Naive thymus-derived CD4-positive, alpha-beta T cell (primary cell): ENCODE measurements at regions not wholly inside any gene's neighbourhood (a gene's known extent, or its start where the extent isn't known, plus 50 kb on each side); places are given as distances from the start of the nearest gene placed in this dataset.
"Not testable (repeated sequence)": the region's sequence is repeated elsewhere in the genome, so short reads cannot be mapped to it uniquely, and the experiment has no call there.

Experiments
- ATAC-seq: fragments of 150-1000 bp; cut with Tn5 transposase; 2 replicates; pipeline ENCODE4 v1.10.0; 2021; ENCODE audit warnings: mild to moderate bottlenecking, moderate library complexity
- CTCF ChIA-PET: fragments of 350-600 bp; sonication (Branson Sonifier 250); formaldehyde crosslinking; loops from one replicate; lab custom pipeline; 2021; ENCODE audit warnings: antibody characterized with exemption; lab: Charles Lee
- POLR2A ChIA-PET: fragments of 350-600 bp; sonication (Branson Sonifier 250); formaldehyde crosslinking; loops from one replicate; lab custom pipeline; 2021; ENCODE audit warnings: antibody characterized with exemption, inconsistent platforms; lab: Charles Lee
- DNase-seq, 9 donors: peaks; one replicate each; pipeline versions ENCODE4 v3.0.0 to v3.0.0-alpha.2; 2020 to 2022; ENCODE audit warnings: mixed read lengths in 1 of 9
- H3K27ac ChIP-seq: one replicate; pipeline ENCODE4 v1.7.0; 2013; ENCODE audit warnings: mild to moderate bottlenecking, low read depth, low read length, moderate library complexity
- H3K27me3 ChIP-seq, 2 donors: one replicate each; pipeline ENCODE4 v1.7.0; 2013; ENCODE audit warnings: low read length in 2 of 2, mild to moderate bottlenecking in 2 of 2, moderate library complexity in 2 of 2; ENCODE audit not compliant: control insufficient read depth in 2 of 2, insufficient read depth in 2 of 2
- H3K36me3 ChIP-seq, 3 experiments: 1 replicate in 2 of 3; 2 replicates in 1 of 3; pipeline ENCODE4 v1.7.0; 2013; ENCODE audit warnings: low read length in 3 of 3, mild to moderate bottlenecking in 3 of 3, moderate library complexity in 1 of 3; ENCODE audit not compliant: insufficient read depth in 3 of 3, control insufficient read depth in 2 of 3
- H3K4me1 ChIP-seq, 2 donors: one replicate each; pipeline ENCODE4 v1.7.0; 2013; ENCODE audit warnings: low read length in 2 of 2, mild to moderate bottlenecking in 2 of 2, moderate library complexity in 1 of 2; ENCODE audit not compliant: control insufficient read depth in 2 of 2, insufficient read depth in 2 of 2
- H3K4me3 ChIP-seq: 2 replicates; pipeline ENCODE4 v1.7.0; 2013; ENCODE audit warnings: mild to moderate bottlenecking, low read length
- H3K9me3 ChIP-seq, 3 experiments: 1 replicate in 2 of 3; 2 replicates in 1 of 3; pipeline ENCODE4 v1.7.0; 2013; ENCODE audit warnings: low read length in 3 of 3; ENCODE audit not compliant: control insufficient read depth in 2 of 3
- H3K27ac Mint-ChIP-seq, 9 donors: one replicate each; pipeline ENCODE4 v1.8.0; 2020 to 2022; ENCODE audit warnings: mixed read lengths in 9 of 9, mild to moderate bottlenecking in 8 of 9, moderate library complexity in 5 of 9, inconsistent platforms in 2 of 9
- H3K27me3 Mint-ChIP-seq, 5 donors: one replicate each; pipeline ENCODE4 v1.8.0; 2021 to 2022; ENCODE audit warnings: mixed read lengths in 5 of 5, mild to moderate bottlenecking in 1 of 5
- H3K36me3 Mint-ChIP-seq, 5 donors: one replicate each; pipeline ENCODE4 v1.8.0; 2020 to 2022; ENCODE audit warnings: mixed read lengths in 5 of 5, mild to moderate bottlenecking in 3 of 5, inconsistent platforms in 1 of 5
- H3K4me1 Mint-ChIP-seq, 7 donors: one replicate each; pipeline ENCODE4 v1.8.0; 2020 to 2022; ENCODE audit warnings: mixed read lengths in 7 of 7, mild to moderate bottlenecking in 3 of 7, inconsistent platforms in 1 of 7
- H3K4me3 Mint-ChIP-seq, 10 donors: one replicate each; pipeline ENCODE4 v1.8.0; 2020 to 2022; ENCODE audit warnings: mild to moderate bottlenecking in 10 of 10, mixed read lengths in 10 of 10, moderate library complexity in 6 of 10, inconsistent platforms in 2 of 10
- H3K9me3 Mint-ChIP-seq, 11 donors: one replicate each; pipeline ENCODE4 v1.8.0; 2020 to 2022; ENCODE audit warnings: mixed read lengths in 11 of 11, mild to moderate bottlenecking in 4 of 11, inconsistent platforms in 1 of 11, moderate library complexity in 1 of 11
- intact Hi-C, 2 donors: fragments of 100-400 bp; cut with micrococcal nuclease; formaldehyde crosslinking; loops; one replicate each; pipeline ENCODE4 v1.15.1; 2023

- H3K4me3 Mint-ChIP-seq, intact Hi-C loops, H3K9me3 Mint-ChIP-seq, DNase-seq, H3K27me3 Mint-ChIP-seq, H3K4me1 Mint-ChIP-seq, H3K27me3 ChIP-seq, H3K36me3 ChIP-seq, POLR2A ChIA-PET, H3K27ac ChIP-seq, H3K36me3 Mint-ChIP-seq, H3K27ac Mint-ChIP-seq, H3K9me3 ChIP-seq, H3K4me1 ChIP-seq, CTCF ChIA-PET, H3K4me3 ChIP-seq: not testable (repeated sequence)
- ATAC-seq, result peak; percentile 34
These were observed 4510.9 kb upstream of the OR11H1 start for GRCh38 chr22:11017108-11017507.

- H3K36me3 ChIP-seq, H3K27me3 Mint-ChIP-seq, H3K27ac ChIP-seq, H3K36me3 Mint-ChIP-seq, H3K27ac Mint-ChIP-seq, H3K27me3 ChIP-seq, intact Hi-C loops, H3K9me3 ChIP-seq, CTCF ChIA-PET, POLR2A ChIA-PET, H3K4me3 Mint-ChIP-seq, H3K4me3 ChIP-seq, DNase-seq, H3K4me1 Mint-ChIP-seq, H3K4me1 ChIP-seq: not testable (repeated sequence)
- H3K9me3 Mint-ChIP-seq, result peaks cover 4 to 16% (median 7%) of the 10 kb centered on the region in 11 donors
- ATAC-seq, result peak; percentile 3
These were observed 4507.5 kb upstream of the OR11H1 start for GRCh38 chr22:11020522-11020921.

GRCh38 chr22:11026541-11026940 lies 4501.5 kb upstream of the OR11H1 start:
- CTCF ChIA-PET, H3K27ac ChIP-seq, DNase-seq, H3K4me3 ChIP-seq, H3K27ac Mint-ChIP-seq, ATAC-seq, H3K27me3 ChIP-seq, H3K4me1 ChIP-seq, POLR2A ChIA-PET, H3K36me3 ChIP-seq, H3K4me1 Mint-ChIP-seq, H3K27me3 Mint-ChIP-seq, H3K36me3 Mint-ChIP-seq, H3K4me3 Mint-ChIP-seq, intact Hi-C loops: not testable (repeated sequence)
- H3K9me3 Mint-ChIP-seq, result peaks cover 12 to 54% (median 36%) of the 10 kb centered on the region in 11 donors
- H3K9me3 ChIP-seq, result peaks cover 0 to 26% (median 0%) of the 10 kb centered on the region in 3 experiments

- H3K36me3 Mint-ChIP-seq, H3K27me3 ChIP-seq, POLR2A ChIA-PET, DNase-seq, H3K4me3 ChIP-seq, ATAC-seq, H3K4me3 Mint-ChIP-seq, intact Hi-C loops, H3K36me3 ChIP-seq, H3K4me1 Mint-ChIP-seq, H3K27ac Mint-ChIP-seq, H3K4me1 ChIP-seq, CTCF ChIA-PET, H3K27ac ChIP-seq, H3K27me3 Mint-ChIP-seq: not testable (repeated sequence)
- peaks cover 14 to 59% (median 41%) of the 10 kb centered on the region in 11 donors for H3K9me3 Mint-ChIP-seq
- peaks cover 0 to 31% (median 0%) of the 10 kb centered on the region in 3 experiments for H3K9me3 ChIP-seq
These were observed 4500.9 kb upstream of the OR11H1 start for GRCh38 chr22:11027064-11027463.

- peaks cover 0 to 36% (median 0%) of the 10 kb centered on the region in 3 experiments for H3K9me3 ChIP-seq
- POLR2A ChIA-PET, H3K27me3 ChIP-seq, H3K4me1 ChIP-seq, CTCF ChIA-PET, H3K4me3 Mint-ChIP-seq, H3K27me3 Mint-ChIP-seq, H3K4me1 Mint-ChIP-seq, H3K27ac ChIP-seq, ATAC-seq, DNase-seq, H3K4me3 ChIP-seq, H3K27ac Mint-ChIP-seq, H3K36me3 Mint-ChIP-seq, intact Hi-C loops, H3K36me3 ChIP-seq: not testable (repeated sequence)
- peaks cover 14 to 63% (median 43%) of the 10 kb centered on the region in 11 donors for H3K9me3 Mint-ChIP-seq
These were observed 4500.5 kb upstream of the OR11H1 start for GRCh38 chr22:11027532-11027931.

- DNase-seq, H3K27ac Mint-ChIP-seq, H3K36me3 Mint-ChIP-seq, intact Hi-C loops, H3K4me1 ChIP-seq, H3K36me3 ChIP-seq, H3K4me3 Mint-ChIP-seq, ATAC-seq, CTCF ChIA-PET, H3K27ac ChIP-seq, H3K4me1 Mint-ChIP-seq, H3K4me3 ChIP-seq, POLR2A ChIA-PET, H3K27me3 ChIP-seq, H3K27me3 Mint-ChIP-seq: not testable (repeated sequence)
- peaks cover 9 to 69% (median 43%) of the 10 kb centered on the region in 11 donors for H3K9me3 Mint-ChIP-seq
- peaks cover 0 to 39% (median 0%) of the 10 kb centered on the region in 3 experiments for H3K9me3 ChIP-seq
These were observed 4499.8 kb upstream of the OR11H1 start for GRCh38 chr22:11028180-11028579.

GRCh38 chr22:11029534-11029933 lies 4498.5 kb upstream of the OR11H1 start:
- H3K4me3 ChIP-seq, H3K36me3 ChIP-seq, CTCF ChIA-PET, intact Hi-C loops, H3K36me3 Mint-ChIP-seq, H3K27me3 Mint-ChIP-seq, H3K27ac ChIP-seq, H3K27ac Mint-ChIP-seq, DNase-seq, POLR2A ChIA-PET, H3K4me3 Mint-ChIP-seq, H3K4me1 Mint-ChIP-seq, ATAC-seq, H3K4me1 ChIP-seq, H3K27me3 ChIP-seq: not testable (repeated sequence)
- H3K9me3 ChIP-seq, result peaks cover 0 to 44% (median 0%) of the 10 kb centered on the region in 3 experiments
- peaks cover 12 to 78% (median 48%) of the 10 kb centered on the region in 11 donors for H3K9me3 Mint-ChIP-seq
